H9 (cell line): ENCODE measurements at regions not wholly inside any gene's neighbourhood (a gene's known extent, or its start where the extent isn't known, plus 50 kb on each side); places are given as distances from the start of the nearest gene placed in this dataset.

Source experiments
- DNase-seq: peaks from one replicate; pipeline ENCODE4 v3.0.0-alpha.2; 2017
- H2AFZ ChIP-seq: one replicate; pipeline ENCODE4 v1.6.1; 2013; ENCODE audit warnings: mild to moderate bottlenecking, low read length, control low read depth, moderate library complexity
- H2AK5ac ChIP-seq: 2 replicates; pipeline ENCODE4 v1.6.1; 2013; ENCODE audit warnings: low read length, control low read depth, mixed read lengths; ENCODE audit not compliant: insufficient read length
- H2BK120ac ChIP-seq: one replicate; pipeline ENCODE4 v1.6.1; 2013; ENCODE audit warnings: low read depth, mild to moderate bottlenecking, low read length, control low read depth, inconsistent platforms; ENCODE audit not compliant: poor library complexity, severe bottlenecking
- H2BK12ac ChIP-seq: 2 replicates; pipeline ENCODE4 v1.6.1; 2013; ENCODE audit warnings: low read length, control low read depth, mixed read lengths, low read depth; ENCODE audit not compliant: insufficient read length
- H2BK15ac ChIP-seq: 2 replicates; pipeline ENCODE4 v1.6.1; 2013; ENCODE audit warnings: low read depth, low read length, control low read depth
- H2BK20ac ChIP-seq: one replicate; pipeline ENCODE4 v1.6.1; 2013; ENCODE audit warnings: low read depth, mild to moderate bottlenecking, low read length, control low read depth, inconsistent platforms; ENCODE audit not compliant: poor library complexity, severe bottlenecking
- H2BK5ac ChIP-seq: 2 replicates; pipeline ENCODE4 v1.6.1; 2013; ENCODE audit warnings: low read length, control low read depth, mixed read lengths; ENCODE audit not compliant: insufficient read length
- H3K14ac ChIP-seq: 2 replicates; pipeline ENCODE4 v1.6.1; 2013; ENCODE audit warnings: low read length, control low read depth; ENCODE audit not compliant: insufficient read depth
- H3K18ac ChIP-seq: 2 replicates; pipeline ENCODE4 v1.6.1; 2013; ENCODE audit warnings: low read depth, mild to moderate bottlenecking, mixed read lengths, low read length, control low read depth; ENCODE audit not compliant: insufficient read length
- H3K23ac ChIP-seq: 2 replicates; pipeline ENCODE4 v1.6.1; 2013; ENCODE audit warnings: low read length, control low read depth, mixed read lengths, low read depth; ENCODE audit not compliant: insufficient read length
- H3K23me2 ChIP-seq: 2 replicates; pipeline ENCODE4 v1.6.1; 2013; ENCODE audit warnings: low read depth, mild to moderate bottlenecking, mixed read lengths, low read length, control low read depth; ENCODE audit not compliant: insufficient read length, poor library complexity, severe bottlenecking
- H3K27ac ChIP-seq: 2 replicates; pipeline ENCODE4 v1.5.1; 2013; ENCODE audit warnings: low read length, control low read depth, mixed read lengths, low read depth; ENCODE audit not compliant: insufficient read length
- H3K27me3 ChIP-seq: 2 replicates; pipeline ENCODE4 v1.6.1; 2013; ENCODE audit warnings: low read length, control low read depth, inconsistent platforms; ENCODE audit not compliant: insufficient read depth
- H3K4ac ChIP-seq: 2 replicates; pipeline ENCODE4 v1.6.1; 2013; ENCODE audit warnings: low read depth, mild to moderate bottlenecking, control low read depth, inconsistent platforms, low read length, moderate library complexity
- H3K4me1 ChIP-seq: 2 replicates; pipeline ENCODE4 v1.6.1; 2013; ENCODE audit warnings: low read length, control low read depth, inconsistent platforms; ENCODE audit not compliant: insufficient read depth
- H3K4me2 ChIP-seq: 2 replicates; pipeline ENCODE4 v1.6.1; 2013; ENCODE audit warnings: low read length, control low read depth, mixed read lengths; ENCODE audit not compliant: insufficient read length, insufficient read depth
- H3K56ac ChIP-seq: 2 replicates; pipeline ENCODE4 v1.6.1; 2013; ENCODE audit warnings: low read depth, mild to moderate bottlenecking, mixed read lengths, low read length, control low read depth; ENCODE audit not compliant: insufficient read length
- H3K79me1 ChIP-seq: 2 replicates; pipeline ENCODE4 v1.6.1; 2013; ENCODE audit warnings: low read depth, mild to moderate bottlenecking, moderate library complexity, low read length, control low read depth, inconsistent platforms; ENCODE audit not compliant: insufficient read depth, poor library complexity, severe bottlenecking
- H3K79me2 ChIP-seq: 2 replicates; pipeline ENCODE4 v1.6.1; 2013; ENCODE audit warnings: low read length, control low read depth, inconsistent platforms; ENCODE audit not compliant: insufficient read depth
- H3K9ac ChIP-seq: 2 replicates; pipeline ENCODE4 v1.6.1; 2013; ENCODE audit warnings: low read length, control low read depth, mixed read lengths; ENCODE audit not compliant: insufficient read length; ENCODE audit errors: extremely low read depth
- H3K9me3 ChIP-seq: one replicate; pipeline ENCODE4 v1.6.1; 2013; ENCODE audit warnings: low read depth, low read length, inconsistent platforms; ENCODE audit not compliant: control insufficient read depth
- H3T11ph ChIP-seq: one replicate; pipeline ENCODE4 v1.6.1; 2013; ENCODE audit warnings: mild to moderate bottlenecking, low read length, control low read depth, inconsistent platforms
- H4K20me1 ChIP-seq: one replicate; pipeline ENCODE4 v1.6.1; 2013; ENCODE audit not compliant: control insufficient read depth, insufficient read length, insufficient read depth
- H4K5ac ChIP-seq: 2 replicates; pipeline ENCODE4 v1.6.1; 2013; ENCODE audit warnings: low read depth, mild to moderate bottlenecking, mixed read lengths, low read length, control low read depth; ENCODE audit not compliant: insufficient read length
- H4K8ac ChIP-seq: replicated peaks from 2 replicates; pipeline ENCODE4 v1.6.1; 2013; ENCODE audit warnings: low read length, control low read depth, mixed read lengths, low read depth; ENCODE audit not compliant: insufficient read length
- H4K91ac ChIP-seq: 2 replicates; pipeline ENCODE4 v1.6.1; 2013; ENCODE audit warnings: low read depth, mild to moderate bottlenecking, moderate library complexity, mixed read lengths, low read length, control low read depth; ENCODE audit not compliant: insufficient read length
- H3K27ac Mint-ChIP-seq, 3 experiments: 2 replicates in 2 of 3; 3 replicates in 1 of 3; pipeline ENCODE4 v1.8.0; 2020 to 2021; ENCODE audit warnings: mixed read lengths in 3 of 3, mild to moderate bottlenecking in 1 of 3, moderate library complexity in 1 of 3
- H3K27me3 Mint-ChIP-seq: 2 replicates; pipeline ENCODE4 v1.8.0; 2021; ENCODE audit warnings: low read depth, mild to moderate bottlenecking, moderate library complexity, mixed read lengths
- H3K36me3 Mint-ChIP-seq, 3 experiments: 2 replicates in 2 of 3; 3 replicates in 1 of 3; pipeline ENCODE4 v1.8.0; 2020 to 2021; ENCODE audit warnings: low read depth in 3 of 3, mixed read lengths in 3 of 3; ENCODE audit not compliant: insufficient read depth in 1 of 3
- H3K4me1 Mint-ChIP-seq, 2 experiments: 2 replicates each; pipeline ENCODE4 v1.8.0; 2020; ENCODE audit warnings: mixed read lengths in 2 of 2
- H3K4me3 Mint-ChIP-seq, 2 experiments: 2 replicates in 1 of 2; 3 replicates in 1 of 2; pipeline ENCODE4 v1.8.0; 2020 to 2021; ENCODE audit warnings: mild to moderate bottlenecking in 2 of 2, mixed read lengths in 2 of 2, moderate library complexity in 1 of 2
- H3K9me3 Mint-ChIP-seq, 2 experiments: 2 replicates in 1 of 2; 3 replicates in 1 of 2; pipeline ENCODE4 v1.8.0; 2020; ENCODE audit warnings: mild to moderate bottlenecking in 2 of 2, mixed read lengths in 2 of 2, moderate library complexity in 1 of 2
- WGBS: extraction: QIAGEN DNeasy Blood & Tissue Kit; methylation state at CpG from one replicate; pipeline ENCODE4 v1.1.7; 2013; ENCODE audit warnings: missing lambda C conversion rate, low lambda C conversion rate, mixed read lengths; ENCODE audit not compliant: insufficient read length; ENCODE audit errors: extremely low coverage; 5-methylcytosine and 5-hydroxymethylcytosine counted together
- TF ChIP-seq, protein P1 (sequence below): fragments of 200-600 bp; sonication (generic); conservative IDR thresholded peaks from 3 replicates; pipeline ENCODE4 v1.8.0; 2021; ENCODE audit warnings: antibody characterized with exemption, mild to moderate bottlenecking

DNA sequence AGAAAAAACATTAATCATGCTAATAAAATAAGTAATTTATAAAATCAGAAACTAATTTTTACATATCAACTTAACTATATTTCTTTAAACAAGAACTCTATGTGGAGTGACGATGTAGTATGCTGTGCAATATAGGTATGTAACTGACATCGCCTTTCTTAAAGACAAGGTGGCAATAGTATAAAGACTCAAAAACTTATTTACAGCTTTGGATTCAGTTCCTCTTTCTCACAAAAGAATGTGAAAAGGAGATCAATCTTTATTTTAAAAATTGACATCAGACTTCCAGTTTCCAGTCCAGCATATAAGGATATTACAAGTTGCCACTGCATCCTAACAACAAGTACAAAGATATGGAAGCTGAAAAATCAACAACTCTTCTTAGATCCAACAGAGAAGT, 260.3 kb downstream of the TRIM36 start:
- Histone ChIP-seq H4K91ac (no peak overlapping the region), H2BK15ac (no peak overlapping the region), H3K4me1 (no peaks in the 10 kb centered on the region), H2BK12ac (no peak overlapping the region), H3K9ac (no peak overlapping the region), H3K27me3 (no peaks in the 10 kb centered on the region), H3K56ac (no peak overlapping the region), H2BK5ac (no peak overlapping the region), H2AFZ (no peak overlapping the region), H3K79me1 (no peaks in the 10 kb centered on the region), H2AK5ac (no peak overlapping the region), H3K27ac (no peak overlapping the region), H3K9me3 (peaks cover 11% of the 10 kb centered on the region), H3K4me2 (no peak overlapping the region), H2BK120ac (no peak overlapping the region), H2BK20ac (no peak overlapping the region), H3T11ph (no peak overlapping the region), H3K23me2 (no peaks in the 10 kb centered on the region), H3K23ac (no peak overlapping the region), H3K79me2 (no peaks in the 10 kb centered on the region), H4K20me1 (no peaks in the 10 kb centered on the region), H4K5ac (no peak overlapping the region), H3K14ac (no peak overlapping the region), H3K18ac (no peak overlapping the region), H3K4ac (no peak overlapping the region), H4K8ac (no peak overlapping the region)
- Mint-ChIP-seq H3K27ac (no peak overlapping the region), H3K4me3 (no peak overlapping the region), H3K9me3 (peaks cover 26 to 36% of the 10 kb centered on the region in 2 experiments), H3K36me3 (peaks cover 3 to 17% (median 8%) of the 10 kb centered on the region in 3 experiments), H3K27me3 (no peaks in the 10 kb centered on the region), H3K4me1 (no peaks in the 10 kb centered on the region)
- DNase-seq, result no peak
- no CpG with 5 or more reads among the region's 2 CpGs for WGBS
- TF ChIP-seq, protein P1, sequence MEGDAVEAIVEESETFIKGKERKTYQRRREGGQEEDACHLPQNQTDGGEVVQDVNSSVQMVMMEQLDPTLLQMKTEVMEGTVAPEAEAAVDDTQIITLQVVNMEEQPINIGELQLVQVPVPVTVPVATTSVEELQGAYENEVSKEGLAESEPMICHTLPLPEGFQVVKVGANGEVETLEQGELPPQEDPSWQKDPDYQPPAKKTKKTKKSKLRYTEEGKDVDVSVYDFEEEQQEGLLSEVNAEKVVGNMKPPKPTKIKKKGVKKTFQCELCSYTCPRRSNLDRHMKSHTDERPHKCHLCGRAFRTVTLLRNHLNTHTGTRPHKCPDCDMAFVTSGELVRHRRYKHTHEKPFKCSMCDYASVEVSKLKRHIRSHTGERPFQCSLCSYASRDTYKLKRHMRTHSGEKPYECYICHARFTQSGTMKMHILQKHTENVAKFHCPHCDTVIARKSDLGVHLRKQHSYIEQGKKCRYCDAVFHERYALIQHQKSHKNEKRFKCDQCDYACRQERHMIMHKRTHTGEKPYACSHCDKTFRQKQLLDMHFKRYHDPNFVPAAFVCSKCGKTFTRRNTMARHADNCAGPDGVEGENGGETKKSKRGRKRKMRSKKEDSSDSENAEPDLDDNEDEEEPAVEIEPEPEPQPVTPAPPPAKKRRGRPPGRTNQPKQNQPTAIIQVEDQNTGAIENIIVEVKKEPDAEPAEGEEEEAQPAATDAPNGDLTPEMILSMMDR, result no peak
